ENCODE measurements at regions not wholly inside any gene's neighbourhood (a gene's known extent, or its start where the extent isn't known, plus 50 kb on each side); places are given as distances from the start of the nearest gene placed in this dataset.

GRCh38 chr14:34023824-34024767 is 73.2 kb upstream of the EGLN3 start:
- TF ChIP-seq, protein P1, sequence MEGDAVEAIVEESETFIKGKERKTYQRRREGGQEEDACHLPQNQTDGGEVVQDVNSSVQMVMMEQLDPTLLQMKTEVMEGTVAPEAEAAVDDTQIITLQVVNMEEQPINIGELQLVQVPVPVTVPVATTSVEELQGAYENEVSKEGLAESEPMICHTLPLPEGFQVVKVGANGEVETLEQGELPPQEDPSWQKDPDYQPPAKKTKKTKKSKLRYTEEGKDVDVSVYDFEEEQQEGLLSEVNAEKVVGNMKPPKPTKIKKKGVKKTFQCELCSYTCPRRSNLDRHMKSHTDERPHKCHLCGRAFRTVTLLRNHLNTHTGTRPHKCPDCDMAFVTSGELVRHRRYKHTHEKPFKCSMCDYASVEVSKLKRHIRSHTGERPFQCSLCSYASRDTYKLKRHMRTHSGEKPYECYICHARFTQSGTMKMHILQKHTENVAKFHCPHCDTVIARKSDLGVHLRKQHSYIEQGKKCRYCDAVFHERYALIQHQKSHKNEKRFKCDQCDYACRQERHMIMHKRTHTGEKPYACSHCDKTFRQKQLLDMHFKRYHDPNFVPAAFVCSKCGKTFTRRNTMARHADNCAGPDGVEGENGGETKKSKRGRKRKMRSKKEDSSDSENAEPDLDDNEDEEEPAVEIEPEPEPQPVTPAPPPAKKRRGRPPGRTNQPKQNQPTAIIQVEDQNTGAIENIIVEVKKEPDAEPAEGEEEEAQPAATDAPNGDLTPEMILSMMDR (conservative IDR thresholded peaks at IDR 0.05 in 1 of 2, IDR thresholded peaks at IDR 0.05 in 1 of 2; ENCODE audit: low read depth in 1 of 2, low read length in 2 of 2) = no peak
- TF ChIP-seq EZH2 (IDR thresholded peaks at IDR 0.05; ENCODE audit: low read length, missing control alignments) = no peak
